HG02678 (cell line): ENCODE measurements at regions not wholly inside any gene's neighbourhood (a gene's known extent, or its start where the extent isn't known, plus 50 kb on each side); places are given as distances from the start of the nearest gene placed in this dataset.
A peak's percentile ranks its signal among the peaks of the same experiment; 100 is the strongest.
"Not testable (repeated sequence)": the region's sequence is repeated elsewhere in the genome, so short reads cannot be mapped to it uniquely, and the experiment has no call there.

Experiments used
- ATAC-seq: cut with Tn5 transposase; IDR thresholded peaks from one replicate; pipeline ENCODE4 v1.9.1; 2021; ENCODE audit warnings: mild to moderate bottlenecking, moderate library complexity; ENCODE audit not compliant: unreplicated experiment

GRCh38 chr9:124124729-124125650, 113.4 kb downstream of the LHX2 start:
- no peak for ATAC-seq

DNA sequence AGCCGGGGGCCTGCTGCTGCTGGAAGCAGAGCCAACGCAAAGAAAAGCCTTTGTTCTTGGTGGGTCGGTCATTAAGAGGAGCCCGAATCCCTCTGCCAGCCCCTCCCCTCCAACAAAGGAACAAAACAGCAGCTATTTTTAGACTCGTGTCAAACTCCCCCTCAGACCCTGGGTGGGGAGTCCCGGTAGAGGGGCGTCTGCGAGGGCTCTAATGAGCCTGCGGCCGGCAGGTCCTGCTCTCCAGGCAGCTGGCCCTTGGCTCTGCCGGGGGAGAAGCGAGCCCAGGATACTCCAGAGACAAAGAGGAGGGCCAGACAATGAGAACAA, 114.0 kb downstream of the LHX2 start:
- ATAC-seq = no peak

DNA sequence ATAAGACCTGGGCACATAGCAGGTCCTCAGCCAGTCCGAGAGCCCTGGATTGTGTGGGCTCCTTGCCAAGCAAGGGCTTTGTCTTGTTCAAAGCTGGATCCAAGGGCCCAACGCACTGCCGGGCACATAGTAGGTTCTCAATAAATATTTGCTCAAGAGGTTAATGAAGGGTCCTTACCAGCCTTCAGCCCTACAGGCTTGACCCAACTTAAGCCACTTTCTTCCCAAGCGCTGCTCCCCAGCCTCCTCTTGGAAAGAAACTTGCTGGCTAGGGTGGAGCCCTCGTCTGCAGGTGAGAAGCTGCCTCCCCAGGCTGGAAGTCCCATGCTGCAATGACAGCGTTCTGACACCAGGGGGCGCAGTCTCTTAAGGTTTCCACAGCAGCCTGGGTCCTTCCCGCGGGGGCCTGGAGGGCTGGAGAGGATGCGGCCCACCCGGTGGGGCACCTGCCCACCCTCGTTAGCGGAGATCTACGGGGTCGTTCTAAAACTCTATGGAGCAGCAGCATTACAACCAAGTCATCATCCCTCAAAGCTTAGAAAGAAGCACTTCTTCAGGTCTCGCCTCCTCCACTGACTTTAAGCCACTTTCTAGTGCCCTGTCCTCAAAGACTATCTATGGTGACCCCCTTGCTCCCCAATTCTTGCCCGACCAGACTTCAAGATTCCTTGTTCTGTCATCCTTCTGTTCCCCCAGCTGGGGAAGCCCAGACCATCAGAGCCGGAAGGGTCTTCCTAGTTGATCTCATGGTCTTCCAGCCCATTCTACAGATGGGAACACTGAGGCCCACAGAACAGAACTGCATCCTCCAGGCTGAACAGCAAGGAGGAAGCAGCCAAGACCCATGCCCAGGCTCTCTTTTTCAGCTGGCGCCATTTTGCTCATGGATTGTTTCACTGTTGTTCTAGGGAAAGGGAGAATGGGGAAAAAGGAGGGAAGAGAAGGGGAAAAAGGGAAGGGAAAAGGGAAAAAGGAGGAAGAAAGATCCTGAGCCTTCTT, 115.4 kb downstream of the LHX2 start:
- peak; percentile 41 for ATAC-seq

DNA sequence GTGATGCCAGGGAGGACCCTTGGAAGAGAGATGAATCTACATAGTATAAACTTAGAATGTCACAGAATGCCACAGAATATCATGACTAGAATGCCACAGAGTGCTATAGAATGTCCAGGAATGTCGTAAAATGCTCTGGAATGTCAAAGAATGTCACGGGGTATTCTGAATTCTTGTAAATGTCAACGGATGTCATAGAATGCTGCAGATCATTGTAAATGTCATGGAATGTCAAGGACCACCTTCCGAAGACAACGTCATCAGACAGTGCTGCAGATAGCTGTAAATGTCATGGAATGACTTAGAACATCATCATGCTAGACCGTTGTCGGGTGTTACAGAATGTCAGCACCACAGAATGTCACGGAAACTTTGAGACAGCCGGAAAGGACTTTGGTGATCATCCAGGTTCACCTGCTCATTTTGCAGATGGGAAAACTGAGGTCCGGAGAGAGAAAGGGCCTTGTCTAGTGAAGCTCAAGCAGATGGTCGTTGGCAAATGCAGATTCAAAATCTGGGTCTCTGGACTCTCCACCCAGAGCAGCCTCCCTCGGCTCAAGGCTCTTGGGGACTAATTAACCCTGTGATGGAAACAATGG, 117.1 kb downstream of the LHX2 start:
- ATAC-seq = no peak

DNA sequence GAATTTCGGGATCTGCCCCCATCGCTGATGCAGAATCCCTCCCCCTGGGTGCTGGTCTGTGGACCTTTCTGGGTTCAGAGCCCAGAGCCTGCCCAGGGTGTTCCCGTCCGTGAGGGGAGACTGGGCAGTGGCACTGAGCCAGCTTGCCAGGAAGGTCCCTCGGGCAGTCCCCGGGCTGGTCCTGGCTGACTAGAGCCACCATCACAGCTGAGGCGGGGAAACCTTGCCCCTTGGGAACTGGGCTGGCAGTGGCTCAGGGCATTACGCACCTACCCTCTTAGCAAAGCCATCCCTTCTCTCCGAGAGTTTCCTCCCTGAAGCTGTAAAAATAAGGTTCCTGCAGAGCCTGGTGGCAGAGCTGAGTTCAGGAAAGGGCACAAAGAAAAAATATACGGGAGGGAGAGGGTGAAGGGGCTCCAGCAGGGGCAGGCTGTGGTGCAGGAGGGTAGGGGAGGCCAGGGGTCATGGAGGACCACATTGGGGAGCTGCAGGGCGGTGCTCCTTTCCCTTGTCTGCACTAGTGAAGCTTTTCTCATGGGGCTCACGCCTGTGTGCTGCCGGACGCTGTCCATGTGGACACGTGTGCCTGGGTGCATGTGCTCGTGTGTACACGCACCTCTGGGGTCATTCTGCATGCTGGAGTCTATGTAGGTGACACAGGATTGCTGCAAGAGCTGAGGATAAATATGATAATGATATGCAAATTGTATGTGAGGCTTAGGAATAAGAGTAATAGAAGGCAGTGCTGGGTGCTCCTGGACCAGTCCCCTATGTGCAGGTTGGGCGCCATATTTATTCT, 118.9 kb downstream of the LHX2 start:
- no peak for ATAC-seq

DNA sequence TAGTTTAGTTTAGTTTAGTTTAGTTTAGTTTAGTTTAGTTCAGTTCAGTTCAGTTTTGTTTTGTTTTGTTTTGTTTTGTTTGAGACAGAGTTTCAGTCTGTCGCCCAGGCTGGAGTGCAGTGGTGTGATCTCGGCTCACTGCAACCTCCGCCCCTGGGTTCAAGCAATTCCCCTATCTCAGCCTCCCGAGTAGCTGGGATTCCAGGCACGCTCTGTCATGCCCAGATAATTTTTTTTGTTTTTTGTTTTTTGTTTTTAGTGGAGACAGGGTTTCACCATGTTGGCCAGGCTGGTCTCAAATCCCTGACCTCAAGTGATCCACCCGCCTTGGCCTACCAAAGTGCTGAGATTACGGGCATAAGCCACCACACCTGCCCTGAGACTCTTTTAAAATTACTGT, 120.0 kb downstream of the LHX2 start:
- ATAC-seq = not testable (repeated sequence)

DNA sequence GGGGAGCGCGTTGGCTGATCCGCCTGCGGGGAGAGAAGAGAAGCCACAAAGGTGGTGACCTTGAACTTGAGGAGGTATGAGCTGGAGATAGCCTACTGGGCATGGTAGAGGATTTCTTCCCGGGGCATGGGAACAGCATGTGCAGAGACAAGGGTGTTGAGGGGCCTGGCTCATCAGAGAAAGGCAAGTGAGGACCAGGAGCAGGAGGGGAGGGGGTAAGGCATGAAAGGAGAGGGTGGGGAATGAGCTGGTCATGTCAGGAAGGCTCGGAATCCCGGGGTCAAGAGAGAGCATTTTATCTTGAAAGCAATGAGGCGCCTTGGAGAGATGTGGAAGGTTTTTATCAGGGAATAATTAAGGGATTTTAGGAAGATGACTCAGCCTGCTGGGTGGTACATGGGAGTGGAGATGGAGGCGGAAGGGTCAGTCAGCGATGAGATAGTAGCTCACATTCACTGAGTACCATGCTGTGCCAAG, 121.1 kb downstream of the LHX2 start:
- no peak for ATAC-seq

DNA sequence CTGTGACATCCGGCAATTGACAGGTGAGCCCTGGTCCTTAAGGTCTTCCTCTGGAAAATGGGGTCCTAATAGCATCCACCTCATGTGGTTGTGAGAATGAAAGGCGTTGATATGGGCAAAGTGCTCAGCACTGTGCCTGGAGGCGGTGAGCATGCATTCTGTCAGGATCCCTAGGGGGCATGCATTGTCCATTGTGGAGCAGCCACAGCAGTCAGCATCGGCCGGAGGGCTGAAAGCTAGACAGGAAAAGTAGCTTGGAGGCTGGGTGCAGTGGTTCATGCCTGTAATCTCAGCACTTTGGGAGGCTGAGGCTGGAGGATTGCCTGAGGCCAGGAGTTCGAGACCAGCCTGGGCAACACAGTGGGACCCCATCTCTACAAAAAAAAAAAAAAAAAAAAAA, 122.2 kb downstream of the LHX2 start:
- ATAC-seq = peak; percentile 55

DNA sequence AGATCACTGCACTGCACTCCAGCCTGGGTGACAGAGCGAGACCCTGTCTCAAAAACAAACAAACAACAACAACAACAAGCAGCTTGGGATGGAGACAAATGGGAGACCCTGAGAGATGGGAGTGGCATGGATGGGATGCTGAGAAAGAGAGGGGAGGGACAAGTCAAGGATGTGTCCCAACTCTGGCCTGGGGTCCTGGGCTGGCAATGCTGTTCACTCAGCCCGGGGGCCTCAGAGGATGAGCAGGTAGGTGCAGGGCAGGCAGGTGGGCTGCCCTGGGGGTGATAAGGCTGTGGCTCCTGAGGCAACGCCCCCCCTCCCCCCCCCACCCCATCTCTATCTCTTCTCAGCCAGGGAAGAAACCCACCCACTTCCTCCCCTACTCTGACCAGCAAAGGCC, 123.0 kb downstream of the LHX2 start:
- ATAC-seq = no peak

- ATAC-seq = no peak
Measured at GRCh38 chr9:124135813-124136365, 121.9 kb upstream of the NEK6 start.

- peak; percentile 76 for ATAC-seq
Measured at GRCh38 chr9:124137009-124137943, 120.5 kb upstream of the NEK6 start.

DNA sequence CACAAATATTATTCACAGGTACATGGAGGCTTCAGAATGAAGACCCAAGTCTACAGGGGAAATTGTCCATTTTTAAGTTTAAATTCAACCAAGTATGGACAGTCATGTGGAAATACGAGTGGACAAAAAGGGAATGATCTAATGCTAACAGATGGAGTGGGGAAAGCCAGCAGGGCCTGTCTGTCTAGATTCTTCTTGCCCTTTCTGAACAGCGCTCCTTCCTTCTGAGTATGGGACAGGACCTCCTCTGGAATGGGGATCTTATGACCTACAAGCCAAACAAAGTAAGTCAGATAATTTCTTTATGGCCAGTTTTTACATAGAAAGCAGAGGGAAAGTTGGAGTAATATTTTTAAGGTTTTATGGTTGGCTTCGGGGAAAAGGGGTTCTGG, 119.8 kb upstream of the NEK6 start:
- ATAC-seq = no peak

- ATAC-seq = no peak
Measured at GRCh38 chr9:124139001-124139400, 118.7 kb upstream of the NEK6 start.

GRCh38 chr9:124140941-124141568, 116.7 kb upstream of the NEK6 start:
- ATAC-seq = no peak

- ATAC-seq = not testable (repeated sequence)
Measured at GRCh38 chr9:124144561-124145123, 113.1 kb upstream of the NEK6 start.

DNA sequence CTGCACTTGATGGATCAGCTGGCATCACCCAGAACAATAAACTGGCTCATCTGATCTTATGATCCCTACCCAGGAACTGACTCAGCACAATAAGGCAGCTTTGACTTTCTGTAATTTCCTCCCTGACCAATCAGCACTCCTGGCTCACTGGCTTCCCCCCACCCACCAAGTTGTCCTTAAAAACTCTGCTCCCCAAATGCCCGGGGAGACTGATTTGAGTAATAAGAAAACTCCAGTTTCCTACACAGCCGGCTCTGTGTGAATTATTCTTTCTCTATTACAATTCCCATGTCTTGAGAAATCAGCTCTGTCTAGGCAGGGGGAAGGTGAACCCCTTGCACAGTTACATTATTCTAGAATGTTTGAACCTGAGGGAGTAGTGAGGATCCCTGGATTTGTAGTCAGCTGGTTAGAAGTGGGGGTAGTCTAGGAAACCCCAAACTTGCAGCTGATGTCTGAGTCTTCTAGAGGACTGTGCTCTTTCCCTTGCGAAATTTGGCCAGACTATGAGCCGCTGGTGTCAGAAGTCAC, 111.7 kb upstream of the NEK6 start:
- no peak for ATAC-seq

- ATAC-seq = no peak
Measured at GRCh38 chr9:124149992-124150391, 107.8 kb upstream of the NEK6 start.

GRCh38 chr9:124163760-124164255, 93.9 kb upstream of the NEK6 start:
- no peak for ATAC-seq
